CD4-positive, alpha-beta T cell treated with Interleukin-17A for 4 hours (primary cell): ENCODE measurements at regions not wholly inside any gene's neighbourhood (a gene's known extent, or its start where the extent isn't known, plus 50 kb on each side); places are given as distances from the start of the nearest gene placed in this dataset.
"Not testable (repeated sequence)": the region's sequence is repeated elsewhere in the genome, so short reads cannot be mapped to it uniquely, and the experiment has no call there.

Experiments
- DNase-seq: peaks from one replicate; pipeline ENCODE4 v3.0.0-alpha.2; 2020; ENCODE audit warnings: mixed read lengths

DNA sequence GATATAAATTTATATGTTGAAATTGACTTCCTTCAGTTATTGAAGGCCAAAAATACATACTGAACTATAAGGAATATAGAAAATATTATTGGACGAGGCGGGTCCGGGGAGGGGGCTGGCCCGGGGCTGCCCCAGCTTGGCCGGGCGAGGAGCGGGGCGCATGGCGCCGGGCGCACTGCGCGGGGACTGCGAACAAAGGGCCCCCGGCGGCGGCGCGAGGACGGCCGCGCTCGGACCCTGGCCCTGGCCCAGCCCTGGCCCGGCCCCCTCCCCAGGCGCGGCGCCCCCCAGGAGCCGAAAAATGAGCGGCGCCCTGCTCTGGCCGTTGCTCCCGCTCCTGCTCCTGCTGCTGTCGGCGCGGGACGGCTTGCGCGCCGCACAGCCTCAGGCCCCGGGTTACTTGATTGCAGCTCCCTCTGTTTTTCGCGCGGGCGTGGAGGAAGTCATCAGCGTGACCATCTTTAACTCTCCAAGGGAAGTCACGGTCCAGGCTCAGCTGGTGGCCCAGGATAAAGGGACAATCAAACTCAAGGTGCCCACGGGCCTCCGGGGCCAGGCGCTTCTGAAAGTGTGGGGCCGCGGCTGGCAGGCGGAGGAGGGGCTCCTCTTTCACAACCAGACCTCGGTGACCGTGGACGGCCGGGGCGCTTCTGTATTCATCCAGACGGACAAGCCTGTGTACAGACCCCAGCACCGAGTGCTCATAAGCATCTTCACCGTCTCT, 1247.6 kb upstream of the PHF14 start:
- not testable (repeated sequence) for DNase-seq

DNA sequence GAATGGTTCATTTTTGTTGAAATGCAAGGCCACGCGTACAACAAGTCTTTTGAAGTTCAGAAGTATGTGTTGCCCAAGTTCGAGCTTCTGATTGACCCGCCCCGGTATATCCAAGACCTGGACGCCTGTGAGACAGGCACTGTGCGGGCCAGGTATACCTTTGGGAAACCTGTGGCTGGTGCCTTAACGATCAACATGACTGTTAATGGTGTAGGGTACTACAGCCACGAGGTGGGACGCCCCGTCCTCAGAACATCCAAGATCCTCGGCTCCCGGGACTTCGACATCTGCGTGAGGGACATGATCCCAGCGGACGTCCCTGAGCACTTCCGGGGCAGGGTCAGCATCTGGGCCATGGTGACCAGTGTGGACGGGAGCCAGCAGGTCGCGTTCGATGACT, 1246.9 kb upstream of the PHF14 start:
- DNase-seq, result not testable (repeated sequence)

DNA sequence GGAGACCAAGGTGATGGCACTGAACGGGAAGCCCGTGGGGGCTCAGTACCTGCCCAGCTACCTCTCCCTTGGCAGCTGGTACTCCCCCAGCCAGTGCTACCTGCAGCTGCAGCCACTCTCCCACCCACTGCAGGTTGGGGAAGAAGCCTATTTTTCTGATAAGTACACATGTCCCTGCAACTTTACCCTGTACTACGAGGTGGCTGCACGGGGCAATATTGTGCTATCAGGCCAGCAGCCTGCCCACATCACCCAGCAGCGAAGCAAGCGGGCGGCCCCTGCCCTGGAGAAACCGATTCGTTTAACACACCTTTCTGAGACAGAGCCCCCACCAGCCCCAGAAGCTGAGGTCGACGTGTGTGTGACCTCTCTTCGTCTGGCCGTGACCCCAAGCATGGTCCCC, 1246.2 kb upstream of the PHF14 start:
- DNase-seq, result not testable (repeated sequence)

DNA sequence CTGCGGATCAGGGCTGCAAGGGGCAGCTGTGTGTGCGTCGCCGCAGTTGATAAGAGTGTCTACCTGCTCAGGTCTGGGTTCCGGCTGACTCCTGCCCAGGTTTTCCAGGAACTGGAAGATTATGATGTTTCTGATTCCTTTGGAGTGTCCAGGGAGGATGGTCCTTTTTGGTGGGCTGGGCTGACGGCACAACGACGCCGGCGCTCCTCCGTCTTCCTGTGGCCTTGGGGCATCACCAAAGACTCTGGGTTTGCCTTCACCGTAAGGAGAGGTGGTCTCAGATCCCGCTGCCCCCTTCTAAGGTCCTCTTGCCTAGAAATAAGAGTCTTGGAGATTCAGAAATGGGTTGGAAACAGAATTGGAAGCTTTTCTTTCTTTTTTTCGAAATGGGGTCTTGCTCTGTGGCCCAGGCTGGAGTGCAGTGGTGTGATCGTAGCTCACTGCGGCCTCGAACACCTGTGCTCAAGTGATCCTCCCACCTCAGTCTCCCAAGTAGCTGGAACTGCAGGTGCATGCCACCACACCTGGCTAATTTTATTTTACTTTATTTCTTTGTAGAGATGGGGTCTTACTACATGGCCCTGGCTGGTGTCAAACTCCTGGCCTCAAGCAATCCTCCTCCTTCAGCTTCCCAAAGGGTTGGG, 1245.5 kb upstream of the PHF14 start:
- DNase-seq, result not testable (repeated sequence)

DNA sequence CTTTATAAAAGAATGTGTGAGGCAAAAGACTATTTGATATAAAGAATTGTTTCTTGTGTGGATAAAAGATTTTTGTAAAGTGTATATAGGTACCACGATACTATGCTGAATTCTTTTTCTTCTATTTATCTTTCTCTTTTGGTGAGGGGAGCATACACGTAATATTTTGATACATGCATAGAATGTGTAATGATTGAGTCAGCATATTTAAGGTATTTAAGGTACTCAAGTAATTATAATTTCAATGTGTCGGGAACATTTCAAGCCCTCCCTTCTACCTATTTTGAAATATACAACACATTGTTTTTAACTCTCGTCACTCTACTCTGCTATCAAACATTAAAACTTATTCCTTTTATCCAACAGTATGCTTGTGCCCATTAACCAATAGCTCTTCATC, 1221.6 kb upstream of the PHF14 start:
- no peak for DNase-seq

DNA sequence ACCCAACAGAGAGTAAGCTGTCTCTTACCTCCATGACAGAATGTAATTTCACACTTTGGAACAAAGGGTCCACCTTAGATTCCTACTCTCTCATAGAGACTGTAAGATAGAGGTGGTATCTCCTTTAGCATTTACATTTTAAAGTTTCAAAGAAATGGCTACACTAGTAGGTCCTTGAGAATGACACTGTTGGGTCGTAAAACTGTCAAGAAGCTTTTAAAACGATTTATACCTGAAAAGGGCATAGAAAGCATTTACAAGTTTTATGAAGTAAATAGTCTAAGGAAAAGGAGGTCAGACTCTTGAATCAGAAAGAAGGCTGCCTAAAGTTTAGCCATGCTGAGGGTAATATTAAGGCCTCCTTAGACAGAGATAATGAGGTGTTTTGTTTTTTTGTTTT, 1212.4 kb upstream of the PHF14 start:
- DNase-seq, result no peak

DNA sequence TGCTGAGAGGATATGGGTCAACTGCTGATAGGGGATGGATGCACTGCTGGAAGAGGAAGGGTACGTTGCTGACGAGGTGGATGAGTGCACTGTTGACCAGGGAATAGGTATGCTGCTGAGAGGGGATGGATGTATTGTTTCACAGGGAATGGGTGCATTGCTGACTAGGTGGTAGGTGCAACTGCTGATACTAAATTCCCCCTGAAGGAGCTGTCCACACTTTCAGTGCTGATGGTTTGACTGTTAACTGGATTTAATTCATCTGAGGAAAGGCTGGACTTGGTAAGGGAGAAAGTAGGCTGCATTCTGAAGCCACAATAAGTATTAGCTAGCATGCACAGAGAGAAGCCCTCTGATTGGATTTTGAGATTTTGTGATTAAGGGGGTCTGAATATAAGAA, 1196.8 kb upstream of the PHF14 start:
- DNase-seq, result no peak

DNA sequence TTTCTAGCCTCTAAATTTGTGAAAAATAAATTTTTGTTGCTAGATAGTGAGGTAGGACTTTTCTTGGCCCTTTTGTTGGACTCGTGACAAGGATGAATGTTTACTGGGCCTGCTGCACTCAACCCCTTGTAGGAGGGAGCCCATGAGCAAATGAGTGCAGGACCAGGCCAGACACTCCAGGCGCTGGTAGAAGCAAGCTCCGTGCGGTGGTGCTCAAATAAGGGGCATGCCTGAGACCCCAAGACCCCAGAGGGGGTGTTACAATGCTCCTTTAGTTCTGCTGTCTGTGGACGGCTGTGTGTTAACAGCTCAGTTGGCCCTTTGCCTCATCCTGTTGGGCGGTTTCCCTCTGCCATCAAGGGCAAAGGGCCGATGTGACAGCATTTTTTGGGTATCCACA, 1195.3 kb upstream of the PHF14 start:
- DNase-seq, result no peak

DNA sequence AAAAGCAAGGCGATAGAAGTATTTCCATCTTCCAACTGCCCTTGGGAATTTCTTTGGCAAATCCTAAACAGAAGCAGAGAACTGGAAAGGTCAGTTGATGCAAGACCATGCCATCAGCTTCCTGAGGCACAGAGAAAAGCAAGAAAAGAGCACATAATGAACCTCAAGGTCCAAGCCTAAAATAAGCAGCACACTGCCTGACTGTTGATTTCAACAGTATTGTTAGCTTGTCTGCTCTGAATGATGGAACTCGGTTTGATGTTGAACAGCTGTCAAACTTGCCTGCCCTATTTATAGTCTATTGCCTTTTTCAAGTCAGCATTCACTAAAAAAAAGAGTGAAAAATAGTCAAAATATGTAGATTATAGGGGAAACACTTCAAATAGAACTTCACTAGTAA, 1192.0 kb upstream of the PHF14 start:
- no peak for DNase-seq

DNA sequence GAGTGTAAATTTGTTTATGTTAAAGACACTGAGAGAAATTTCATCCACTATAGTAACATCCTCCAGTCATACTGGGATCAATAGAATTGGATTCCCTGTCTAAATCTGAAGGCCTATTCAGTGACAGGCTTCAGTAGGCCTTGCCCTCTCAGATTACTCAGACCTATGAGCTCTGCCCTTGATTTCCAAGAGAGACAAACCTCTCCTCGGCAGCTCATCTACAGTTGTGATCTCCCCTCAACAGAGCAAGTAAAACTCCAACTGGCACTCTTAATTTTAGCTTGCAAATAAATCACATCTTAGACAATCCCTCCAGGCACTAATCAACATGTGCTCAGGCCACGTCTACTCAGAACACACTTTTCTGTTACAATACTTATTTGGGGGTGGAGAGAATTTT, 1191.4 kb upstream of the PHF14 start:
- DNase-seq, result no peak

DNA sequence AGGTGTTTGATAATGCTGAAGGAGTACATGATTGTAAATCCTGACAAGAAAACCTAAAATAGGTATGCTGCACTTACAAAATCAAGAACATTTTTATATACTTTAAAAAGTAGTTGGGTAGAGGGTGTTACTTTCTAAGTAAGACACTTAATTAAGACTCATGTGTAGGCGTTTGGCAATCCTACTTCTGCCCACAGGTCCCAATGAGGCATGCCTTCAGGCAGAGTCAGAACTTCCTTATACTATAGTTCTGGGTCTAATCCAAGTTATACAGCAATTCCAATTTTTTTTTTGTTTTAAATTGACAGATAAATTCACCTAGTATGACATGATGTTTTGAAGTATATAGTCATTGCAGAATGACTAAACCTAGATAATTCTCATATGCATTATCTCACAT, 1188.5 kb upstream of the PHF14 start:
- no peak for DNase-seq

DNA sequence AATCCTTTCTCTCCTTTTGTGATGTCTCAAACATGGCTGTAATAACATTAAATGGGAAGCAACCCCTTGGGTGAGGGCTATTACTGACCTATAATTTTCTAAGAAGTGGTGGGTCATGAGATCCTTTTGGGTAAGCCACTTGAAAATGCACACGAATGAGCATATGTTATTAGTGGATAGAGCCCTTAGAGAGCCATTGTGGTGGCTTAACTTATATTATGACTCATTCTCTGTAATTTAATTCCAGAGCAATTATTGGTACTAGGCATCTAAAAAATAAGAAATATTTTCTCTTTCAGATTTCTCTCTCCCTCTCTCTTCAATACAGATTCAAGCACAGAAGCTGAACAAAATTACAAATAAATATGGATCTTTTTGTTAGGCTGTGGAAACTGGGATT, 1177.4 kb upstream of the PHF14 start:
- no peak for DNase-seq

DNA sequence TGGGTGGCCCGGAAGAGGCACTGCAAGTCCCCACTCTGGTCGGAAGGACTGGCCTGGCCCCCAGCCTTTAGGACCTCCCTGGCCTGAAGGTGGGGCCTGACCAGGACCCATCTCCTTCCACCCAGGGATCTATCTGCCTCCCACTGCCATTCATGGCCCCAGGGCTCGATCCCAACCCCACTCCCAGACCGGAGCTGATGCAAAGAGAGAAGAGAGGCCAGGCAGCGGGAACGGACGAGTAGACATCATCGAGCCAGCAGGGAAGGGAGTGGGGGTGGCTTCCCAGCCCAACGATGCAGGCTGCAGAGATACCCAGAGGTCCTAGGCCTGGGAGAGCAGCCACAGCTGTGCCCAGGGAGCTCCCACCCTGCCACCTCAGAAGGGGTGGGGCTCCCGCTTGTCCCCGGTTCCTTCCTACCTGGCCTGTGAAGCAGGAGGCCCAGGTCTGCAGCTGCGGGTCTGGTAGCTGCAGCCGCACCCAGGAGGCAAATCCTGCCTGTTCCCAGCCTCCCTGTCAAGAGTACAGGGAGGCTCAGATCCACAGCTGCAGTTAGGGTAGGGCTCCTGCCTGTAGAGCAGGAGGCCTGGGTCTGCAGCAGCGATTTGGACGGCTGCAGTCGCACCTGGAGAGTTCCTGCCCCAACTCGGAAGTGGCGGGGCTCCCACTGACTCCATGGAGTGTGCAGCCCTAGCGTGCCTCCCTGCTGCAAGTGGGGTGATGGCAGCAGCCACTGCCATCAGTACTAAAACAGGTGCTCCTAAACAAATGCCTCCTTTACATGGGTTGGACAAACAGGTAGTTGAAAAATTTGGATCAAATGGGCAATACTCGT, 1151.0 kb upstream of the PHF14 start:
- DNase-seq, result no peak

DNA sequence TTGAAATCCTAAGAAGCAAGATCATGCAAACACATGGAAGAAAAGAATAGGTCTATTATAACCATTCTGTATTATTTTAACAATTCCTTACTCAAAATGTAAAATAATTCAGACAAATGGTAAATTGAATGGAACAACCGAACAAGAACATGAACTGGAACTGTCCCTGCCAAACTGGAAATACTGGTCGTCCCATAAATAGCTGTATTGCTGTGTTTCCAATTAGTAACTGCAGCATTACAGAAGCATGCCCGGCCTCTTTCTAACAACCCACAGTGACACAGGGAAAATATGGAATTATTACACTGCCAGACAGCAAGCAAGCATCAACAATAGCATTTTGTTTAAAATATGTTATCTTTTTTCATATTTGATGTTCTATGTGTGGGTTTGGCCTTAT, 1138.5 kb upstream of the PHF14 start:
- no peak for DNase-seq

DNA sequence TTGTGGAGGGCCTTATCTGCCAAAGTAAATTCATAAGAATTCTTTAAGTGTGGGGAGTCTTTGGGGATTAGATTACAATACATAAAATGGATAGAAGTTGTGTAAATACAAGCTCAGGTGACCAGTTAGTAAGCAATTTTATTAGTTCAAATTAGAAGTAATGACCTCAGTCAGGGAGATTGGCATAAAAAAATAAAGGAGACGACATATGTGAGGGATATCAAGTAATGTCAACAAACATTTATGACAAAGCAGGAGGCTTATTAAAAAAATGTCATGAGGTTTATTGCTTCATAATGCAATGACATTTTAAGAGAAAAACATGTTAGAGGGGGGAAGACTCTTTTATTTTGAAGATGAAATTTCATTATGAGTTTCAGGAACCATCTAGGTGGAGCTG, 1137.0 kb upstream of the PHF14 start:
- no peak for DNase-seq

DNA sequence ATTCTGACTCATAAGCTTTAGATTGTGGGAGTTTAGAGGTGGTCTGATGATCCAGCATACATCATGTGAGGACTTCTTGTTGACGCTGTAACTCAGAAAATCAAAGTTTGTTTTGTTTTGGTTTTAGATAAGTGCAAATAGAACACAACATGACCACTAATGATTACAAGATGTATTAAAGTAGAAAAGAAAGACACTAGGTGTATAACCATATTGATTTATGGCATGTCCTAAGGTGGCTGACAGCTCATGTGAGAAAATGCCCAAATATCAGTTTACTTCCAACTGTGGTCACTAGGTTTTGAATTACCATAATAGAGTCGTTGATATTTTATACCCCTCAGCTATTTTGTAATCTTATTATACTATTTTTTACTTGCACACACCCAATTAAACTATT, 1131.4 kb upstream of the PHF14 start:
- no peak for DNase-seq

DNA sequence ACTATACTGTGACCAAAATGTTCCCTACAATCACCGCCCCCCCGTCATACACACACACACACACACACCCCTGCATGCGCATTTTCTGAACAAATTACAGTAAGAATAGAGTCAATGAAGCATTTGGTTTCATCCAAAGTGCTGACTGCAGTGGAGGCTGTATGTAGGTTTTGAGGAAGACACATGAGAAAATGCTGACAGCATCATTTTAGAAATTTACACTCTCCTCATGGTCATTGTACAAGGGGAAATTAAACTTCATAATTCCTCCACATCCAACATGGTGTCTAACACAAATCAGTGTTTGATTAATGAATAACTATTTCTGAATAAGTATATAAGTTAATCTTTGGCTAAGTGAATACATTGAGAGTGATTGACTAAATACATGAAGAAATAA, 1126.8 kb upstream of the PHF14 start:
- DNase-seq, result no peak

DNA sequence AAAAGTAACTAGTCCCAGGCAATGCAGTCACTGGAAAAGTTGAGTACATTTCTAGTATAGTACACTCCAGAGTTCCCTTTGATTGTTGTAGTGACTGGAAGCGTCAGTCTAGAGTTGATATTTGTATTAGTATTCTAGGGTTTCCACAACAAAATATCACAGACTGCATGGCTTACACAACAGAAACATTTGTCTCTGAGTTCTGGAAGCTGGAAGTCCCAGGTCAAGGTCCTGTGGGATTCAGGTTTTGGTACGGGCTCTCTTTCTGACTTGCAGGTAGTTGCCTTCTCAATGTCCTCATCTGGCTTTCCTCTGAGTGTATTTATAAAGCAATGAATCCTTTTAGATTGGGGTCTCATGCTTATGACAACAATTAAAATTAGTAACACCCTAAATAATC, 1119.1 kb upstream of the PHF14 start:
- no peak for DNase-seq

DNA sequence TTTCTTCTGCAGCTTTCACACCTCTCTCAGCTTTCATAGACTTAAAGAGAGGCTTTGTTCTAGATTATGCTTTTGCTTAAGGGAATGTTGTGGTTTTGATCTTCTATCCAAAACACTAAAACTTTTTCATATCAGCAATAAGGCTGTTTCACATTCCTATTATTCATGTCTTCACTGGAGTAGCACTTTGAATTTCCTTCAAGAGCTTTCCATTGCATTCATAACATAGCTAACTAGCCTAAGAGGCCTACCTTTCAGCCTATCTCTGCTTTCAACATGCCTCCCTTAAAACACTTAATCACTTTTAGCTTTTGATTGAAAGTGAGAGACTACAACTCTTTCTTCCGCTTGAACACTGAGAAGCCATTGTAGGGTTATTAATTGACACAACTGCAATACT, 1117.0 kb upstream of the PHF14 start:
- no peak for DNase-seq

DNA sequence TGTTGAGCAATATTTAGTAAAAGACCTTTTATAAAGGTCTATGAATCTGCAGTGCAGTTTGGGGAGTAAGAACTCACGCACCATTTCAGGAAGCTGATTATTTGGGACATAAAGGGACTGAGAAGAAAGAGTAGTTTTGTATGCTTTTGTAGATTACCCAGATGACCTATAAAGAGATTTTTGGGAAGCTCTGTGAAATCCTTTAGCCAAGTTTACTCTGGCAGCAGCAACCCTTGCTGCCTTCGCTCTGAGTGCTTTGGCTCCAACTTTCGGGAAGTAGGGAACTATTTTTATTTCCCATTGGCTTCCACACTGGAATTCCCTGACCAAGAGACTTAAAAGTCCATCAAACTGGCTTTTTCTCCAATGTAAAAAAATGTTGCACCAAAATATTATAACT, 1110.1 kb upstream of the PHF14 start:
- DNase-seq, result no peak

DNA sequence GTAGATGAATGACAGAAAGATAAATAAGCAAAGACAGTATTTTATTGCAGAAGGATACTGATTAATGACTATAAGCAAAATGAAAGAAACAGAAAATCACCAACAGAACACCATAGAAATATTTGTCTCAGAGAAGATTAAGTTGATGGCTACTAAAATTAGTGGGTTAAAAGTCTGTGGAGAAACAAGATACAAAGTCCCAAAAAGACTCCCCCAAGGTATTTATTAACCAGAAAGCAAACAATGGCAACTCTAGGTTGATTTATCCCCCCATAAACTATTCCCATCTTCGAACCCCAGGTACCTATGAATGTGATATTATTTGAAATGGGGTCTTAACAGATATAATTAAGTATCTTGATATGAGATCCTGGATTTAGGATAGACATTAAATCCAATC, 1104.5 kb upstream of the PHF14 start:
- DNase-seq, result no peak

DNA sequence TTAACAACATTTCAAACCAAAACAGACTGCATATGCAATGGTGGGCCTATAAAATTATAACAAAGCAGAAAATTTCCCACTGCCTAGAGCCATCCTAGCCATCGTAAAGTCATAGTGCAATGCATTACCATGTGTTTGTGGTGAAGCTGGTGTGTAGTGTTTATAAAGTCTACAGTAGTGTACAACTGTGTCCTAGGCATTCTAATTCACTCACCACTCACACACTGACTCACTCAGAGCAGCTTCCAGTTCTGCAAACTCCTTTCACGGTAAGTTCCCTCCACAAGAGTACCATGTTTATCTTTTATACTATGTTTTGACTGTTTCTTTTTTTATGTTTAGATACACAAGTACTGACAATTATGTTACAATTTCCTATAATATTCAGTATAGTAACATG, 1104.1 kb upstream of the PHF14 start:
- DNase-seq, result no peak

DNA sequence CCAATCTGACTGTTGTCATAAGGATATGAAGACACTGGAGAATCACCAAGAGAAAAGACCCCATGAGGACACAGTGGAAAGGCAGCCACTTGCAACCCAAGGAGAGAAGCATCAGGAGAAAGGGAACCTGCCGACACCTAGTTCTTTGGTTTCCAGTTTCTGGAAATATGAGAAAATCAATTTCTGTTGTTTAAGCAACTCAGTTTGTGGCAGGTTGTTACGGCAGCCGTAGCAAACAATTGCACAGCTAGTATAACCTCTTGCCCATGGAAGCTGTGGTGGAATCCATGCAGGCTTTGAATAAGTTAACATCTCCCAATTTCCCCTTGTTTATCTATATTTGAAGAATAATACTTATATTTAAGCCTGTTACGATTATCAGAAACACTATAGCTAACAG, 1103.0 kb upstream of the PHF14 start:
- no peak for DNase-seq

DNA sequence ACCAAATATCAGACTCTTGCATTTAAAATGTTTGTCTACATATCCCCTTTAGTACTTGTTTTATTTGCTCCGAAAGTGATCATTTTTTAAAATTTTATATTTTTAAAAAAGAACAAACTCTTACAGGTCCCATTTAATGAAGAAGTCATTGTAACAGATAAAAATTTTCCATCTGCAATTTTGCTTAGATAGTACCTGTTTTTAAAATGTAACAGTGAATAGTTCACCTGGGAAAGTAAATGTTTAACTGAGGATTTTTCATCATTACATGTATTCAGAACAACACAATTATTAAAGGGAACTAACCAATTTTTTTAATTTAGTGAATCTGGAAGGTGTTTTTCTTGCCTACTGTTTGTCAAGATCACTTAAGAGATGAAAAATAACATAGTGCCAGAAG, 1099.5 kb upstream of the PHF14 start:
- DNase-seq, result no peak
